Endodermal cell (in vitro differentiated cells): ENCODE measurements at regions not wholly inside any gene's neighbourhood (a gene's known extent, or its start where the extent isn't known, plus 50 kb on each side); places are given as distances from the start of the nearest gene placed in this dataset.

Experiments used
- DNase-seq: peaks from one replicate; pipeline ENCODE4 v3.0.0-alpha.2; 2017
- H3K27ac ChIP-seq: 2 replicates; pipeline ENCODE4 v1.5.1; 2013; ENCODE audit warnings: mild to moderate bottlenecking, low read depth, low read length, moderate library complexity
- H3K27me3 ChIP-seq: 2 replicates; pipeline ENCODE4 v1.6.1; 2013; ENCODE audit warnings: mild to moderate bottlenecking, low read length, moderate library complexity; ENCODE audit not compliant: insufficient read depth, control insufficient read depth, poor library complexity, severe bottlenecking
- H3K36me3 ChIP-seq: 2 replicates; pipeline ENCODE4 v1.7.0; 2013; ENCODE audit warnings: mild to moderate bottlenecking, low read length, moderate library complexity; ENCODE audit not compliant: control insufficient read depth, insufficient read depth
- H3K4me1 ChIP-seq: one replicate; pipeline ENCODE4 v1.7.0; 2013; ENCODE audit warnings: low read length; ENCODE audit not compliant: control insufficient read depth, insufficient read depth
- H3K4me3 ChIP-seq: 2 replicates; pipeline ENCODE4 v1.5.1; 2013; ENCODE audit warnings: mild to moderate bottlenecking, low read length, moderate library complexity
- H3K9ac ChIP-seq: 2 replicates; pipeline ENCODE4 v1.6.1; 2013; ENCODE audit warnings: mild to moderate bottlenecking, low read length, moderate library complexity; ENCODE audit not compliant: poor library complexity, severe bottlenecking; ENCODE audit errors: extremely low read depth
- H3K9me3 ChIP-seq: 2 replicates; pipeline ENCODE4 v1.6.1; 2013; ENCODE audit warnings: mild to moderate bottlenecking, low read length, moderate library complexity; ENCODE audit not compliant: control insufficient read depth
- H3K27ac Mint-ChIP-seq: 2 replicates; pipeline ENCODE4 v1.8.0; 2020; ENCODE audit warnings: mixed read lengths
- H3K27me3 Mint-ChIP-seq: 2 replicates; pipeline ENCODE4 v1.8.0; 2021; ENCODE audit warnings: mild to moderate bottlenecking, mixed read lengths; ENCODE audit not compliant: insufficient read depth
- H3K36me3 Mint-ChIP-seq: 2 replicates; pipeline ENCODE4 v1.8.0; 2020; ENCODE audit warnings: low read depth, mixed read lengths
- H3K4me1 Mint-ChIP-seq: 2 replicates; pipeline ENCODE4 v1.8.0; 2020; ENCODE audit warnings: mixed read lengths
- H3K4me3 Mint-ChIP-seq: 2 replicates; pipeline ENCODE4 v1.8.0; 2020; ENCODE audit warnings: mild to moderate bottlenecking, moderate library complexity, mixed read lengths
- H3K9me3 Mint-ChIP-seq: 2 replicates; pipeline ENCODE4 v1.8.0; 2020; ENCODE audit warnings: mild to moderate bottlenecking, mixed read lengths
- WGBS, 2 experiments: methylation state at CpG; one replicate each; pipeline versions ENCODE4 v1.1.5 to v1.1.7; 2013; ENCODE audit warnings: missing lambda C conversion rate in 2 of 2, mixed read lengths in 1 of 2; ENCODE audit not compliant: insufficient coverage in 1 of 2, insufficient read length in 1 of 2; 5-methylcytosine and 5-hydroxymethylcytosine counted together
- TF ChIP-seq, protein P1 (sequence below): fragments of 200-600 bp; sonication (generic); conservative IDR thresholded peaks from 2 replicates; pipeline ENCODE4 v1.5.0; 2021; ENCODE audit warnings: antibody characterized with exemption, mild to moderate bottlenecking

DNA sequence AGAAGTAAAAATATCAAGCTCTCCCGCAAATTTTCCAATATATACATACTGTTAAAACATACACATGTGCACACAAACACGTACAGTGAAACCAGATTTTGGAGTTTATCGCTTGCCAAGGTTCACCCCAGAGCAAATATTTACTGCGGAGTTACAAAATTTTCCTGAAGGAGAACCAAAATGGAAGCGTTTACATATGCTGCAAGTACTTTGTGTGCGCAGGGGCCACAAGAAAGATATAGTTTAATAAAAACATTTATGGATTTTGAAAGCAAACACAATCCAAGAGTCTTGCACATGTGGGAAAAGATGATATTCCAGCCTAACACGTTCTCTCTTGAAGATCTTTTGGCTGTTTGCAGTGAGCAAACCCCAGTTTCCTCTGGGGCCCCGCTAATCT is 301.3 kb upstream of the NFE2L3 start:
- no peaks in the 10 kb centered on the region for H3K9me3 Mint-ChIP-seq
- no peak overlapping the region for H3K4me3 Mint-ChIP-seq
- H3K4me1 Mint-ChIP-seq: peaks cover 11% of the 10 kb centered on the region
- H3K27ac Mint-ChIP-seq: no peak overlapping the region
- TF ChIP-seq, protein P1, sequence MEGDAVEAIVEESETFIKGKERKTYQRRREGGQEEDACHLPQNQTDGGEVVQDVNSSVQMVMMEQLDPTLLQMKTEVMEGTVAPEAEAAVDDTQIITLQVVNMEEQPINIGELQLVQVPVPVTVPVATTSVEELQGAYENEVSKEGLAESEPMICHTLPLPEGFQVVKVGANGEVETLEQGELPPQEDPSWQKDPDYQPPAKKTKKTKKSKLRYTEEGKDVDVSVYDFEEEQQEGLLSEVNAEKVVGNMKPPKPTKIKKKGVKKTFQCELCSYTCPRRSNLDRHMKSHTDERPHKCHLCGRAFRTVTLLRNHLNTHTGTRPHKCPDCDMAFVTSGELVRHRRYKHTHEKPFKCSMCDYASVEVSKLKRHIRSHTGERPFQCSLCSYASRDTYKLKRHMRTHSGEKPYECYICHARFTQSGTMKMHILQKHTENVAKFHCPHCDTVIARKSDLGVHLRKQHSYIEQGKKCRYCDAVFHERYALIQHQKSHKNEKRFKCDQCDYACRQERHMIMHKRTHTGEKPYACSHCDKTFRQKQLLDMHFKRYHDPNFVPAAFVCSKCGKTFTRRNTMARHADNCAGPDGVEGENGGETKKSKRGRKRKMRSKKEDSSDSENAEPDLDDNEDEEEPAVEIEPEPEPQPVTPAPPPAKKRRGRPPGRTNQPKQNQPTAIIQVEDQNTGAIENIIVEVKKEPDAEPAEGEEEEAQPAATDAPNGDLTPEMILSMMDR: no peak
- DNase-seq: no peak
- Histone ChIP-seq H3K4me3 (no peak overlapping the region), H3K9me3 (no peaks in the 10 kb centered on the region), H3K36me3 (no peaks in the 10 kb centered on the region), H3K27ac (no peak overlapping the region), H3K27me3 (peaks cover 29% of the 10 kb centered on the region), H3K9ac (no peak overlapping the region), H3K4me1 (peaks cover 4% of the 10 kb centered on the region)
- H3K27me3 Mint-ChIP-seq: peaks cover 32% of the 10 kb centered on the region
- 92 to 97% methylated on average over 6 to 8 of the region's 8 CpGs for WGBS, 2 experiments
- H3K36me3 Mint-ChIP-seq: no peaks in the 10 kb centered on the region

DNA sequence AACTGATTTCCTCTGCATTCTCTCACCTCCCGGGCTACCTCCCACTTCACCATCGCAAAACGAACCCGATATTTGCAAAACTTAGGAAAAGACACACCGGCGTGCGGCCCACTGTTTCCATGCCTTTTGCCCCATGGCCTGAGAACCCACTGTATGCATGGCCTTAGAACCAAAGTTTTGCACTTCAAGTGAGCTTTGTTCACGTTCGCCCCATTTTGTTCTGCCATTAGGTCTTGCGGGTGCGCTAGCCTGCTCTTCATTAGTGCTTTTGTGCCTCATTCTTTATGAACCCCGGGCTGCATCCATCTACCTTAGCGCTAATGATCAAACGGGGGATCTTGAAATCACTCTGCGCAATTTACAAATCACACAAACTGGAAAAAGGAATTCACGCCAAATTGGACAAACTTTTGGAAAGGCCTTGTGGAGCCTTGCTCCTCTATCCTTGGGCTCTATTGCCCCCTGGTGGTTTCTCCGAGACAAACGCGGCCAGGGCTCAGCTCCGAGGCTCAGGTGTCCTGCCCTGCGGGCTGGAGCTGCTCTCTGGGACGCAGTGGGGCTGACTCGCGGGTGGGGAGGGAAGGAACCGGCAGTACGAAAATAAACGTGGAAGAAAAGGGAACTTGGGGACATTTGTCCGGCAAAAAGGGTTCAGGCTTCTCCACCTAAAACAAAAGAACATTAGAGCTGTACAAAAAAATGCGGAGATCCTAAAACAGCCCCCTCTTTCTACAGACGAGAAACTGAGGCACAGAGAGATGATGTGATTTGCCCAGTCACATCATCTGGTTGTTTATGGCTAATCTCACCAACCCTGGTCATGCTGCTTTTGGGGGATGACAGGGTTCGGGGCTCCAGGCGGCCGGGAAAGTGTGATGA is 300.4 kb upstream of the NFE2L3 start:
- Histone ChIP-seq H3K27me3 (peaks cover 29% of the 10 kb centered on the region), H3K9ac (no peak overlapping the region), H3K4me1 (peaks cover 4% of the 10 kb centered on the region), H3K4me3 (peak overlapping the region; percentile 53), H3K9me3 (no peaks in the 10 kb centered on the region), H3K27ac (peak overlapping the region; percentile 90), H3K36me3 (no peaks in the 10 kb centered on the region)
- TF ChIP-seq, protein P1: peak; percentile 96
- Mint-ChIP-seq H3K36me3 (no peaks in the 10 kb centered on the region), H3K9me3 (no peaks in the 10 kb centered on the region), H3K27ac (no peak overlapping the region), H3K4me3 (peak overlapping the region; percentile 50), H3K4me1 (peaks cover 11% of the 10 kb centered on the region), H3K27me3 (peaks cover 32% of the 10 kb centered on the region)
- DNase-seq: peak; percentile 96
- WGBS, 2 experiments: 41 to 51% methylated on average over 26 to 33 of the region's 33 CpGs

DNA sequence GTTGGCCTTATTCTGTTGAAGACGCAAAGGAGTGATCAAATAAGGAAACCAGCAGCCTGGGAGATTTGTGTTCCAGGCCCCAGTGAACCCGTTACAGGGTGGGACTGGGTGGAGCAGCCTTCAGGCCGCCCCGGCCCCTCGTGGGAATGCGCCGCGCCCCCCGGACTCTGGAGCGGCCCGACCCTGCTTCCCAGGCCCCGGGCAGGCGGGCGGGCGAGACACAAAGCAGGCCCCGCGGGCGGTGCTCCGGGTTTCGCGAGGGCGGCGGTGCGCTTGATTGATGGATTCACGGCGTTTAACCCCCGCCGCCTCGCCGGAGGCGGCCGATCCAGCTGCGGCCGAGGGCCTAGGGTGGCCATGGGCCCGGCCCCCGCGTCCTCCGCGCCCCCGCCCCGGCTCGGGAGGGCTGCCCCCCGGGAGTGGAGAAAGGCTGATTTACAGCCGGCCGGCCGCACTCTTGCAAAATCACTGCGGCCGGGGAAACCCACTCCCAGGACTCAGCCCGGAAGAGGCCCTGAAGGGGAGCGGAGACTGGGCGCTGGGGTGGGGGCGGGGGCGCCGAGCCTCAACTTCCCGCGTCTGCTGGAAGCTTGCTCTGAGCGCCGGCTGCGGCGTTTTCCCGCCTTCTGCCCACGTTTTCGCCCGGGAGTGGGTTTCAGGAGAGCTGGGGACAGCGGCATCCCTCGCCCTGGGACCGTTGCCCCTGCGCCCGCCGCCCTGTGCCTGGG is 299.6 kb upstream of the NFE2L3 start:
- no peak overlapping the region for H3K27ac Mint-ChIP-seq
- H3K9me3 Mint-ChIP-seq: no peaks in the 10 kb centered on the region
- Histone ChIP-seq H3K4me3 (peak overlapping the region; percentile 53), H3K27me3 (peaks cover 29% of the 10 kb centered on the region), H3K9ac (no peak overlapping the region), H3K36me3 (no peaks in the 10 kb centered on the region), H3K27ac (peak overlapping the region; percentile 90), H3K4me1 (peaks cover 4% of the 10 kb centered on the region), H3K9me3 (no peaks in the 10 kb centered on the region)
- H3K27me3 Mint-ChIP-seq: peaks cover 32% of the 10 kb centered on the region
- DNase-seq: peak; percentile 84
- no peaks in the 10 kb centered on the region for H3K36me3 Mint-ChIP-seq
- 6 to 7% methylated on average over 20 to 70 of the region's 70 CpGs for WGBS, 2 experiments
- TF ChIP-seq, protein P1: no peak
- peaks cover 11% of the 10 kb centered on the region for H3K4me1 Mint-ChIP-seq
- peak overlapping the region; percentile 50 for H3K4me3 Mint-ChIP-seq
